ENCODE measurements at regions not wholly inside any gene's neighbourhood (a gene's known extent, or its start where the extent isn't known, plus 50 kb on each side); places are given as distances from the start of the nearest gene placed in this dataset.

- intact Hi-C loops (cut with micrococcal nuclease) = no loop called here
- DNase-seq (peak; percentile 30), ATAC-seq (no peak)
- Histone ChIP-seq H3K9ac (ENCODE audit: low read length) (no peak overlapping the region), H3K4me2 (ENCODE audit: low read length) (no peak overlapping the region), H2AFZ (ENCODE audit: low read length) (no peak overlapping the region), H3K36me3 (ENCODE audit: low read depth, low read length) (no peaks in the 10 kb centered on the region), H3K27me3 (ENCODE audit: low read length) (no peaks in the 10 kb centered on the region), H3K27ac (ENCODE audit: low read length) (no peak overlapping the region), H3F3A (ENCODE audit: low read length, unreplicated experiment) (no peaks in the 10 kb centered on the region), H4K20me1 (ENCODE audit: low read length) (no peaks in the 10 kb centered on the region), H3K4me1 (ENCODE audit: insufficient read depth, low read length) (peaks cover 4% of the 10 kb centered on the region), H3K9me2 (replicated peaks; ENCODE audit: low read length) (no peaks in the 10 kb centered on the region), H3K79me2 (ENCODE audit: low read length) (no peaks in the 10 kb centered on the region), H3K4me3 (ENCODE audit: low read length) (no peak overlapping the region), H3K9me3 (ENCODE audit: low read length) (no peaks in the 10 kb centered on the region)
- ChIA-PET CTCF (no interaction called here), POLR2A (ENCODE audit: unreplicated experiment) (no interaction called here)
- TF ChIP-seq, protein P1, sequence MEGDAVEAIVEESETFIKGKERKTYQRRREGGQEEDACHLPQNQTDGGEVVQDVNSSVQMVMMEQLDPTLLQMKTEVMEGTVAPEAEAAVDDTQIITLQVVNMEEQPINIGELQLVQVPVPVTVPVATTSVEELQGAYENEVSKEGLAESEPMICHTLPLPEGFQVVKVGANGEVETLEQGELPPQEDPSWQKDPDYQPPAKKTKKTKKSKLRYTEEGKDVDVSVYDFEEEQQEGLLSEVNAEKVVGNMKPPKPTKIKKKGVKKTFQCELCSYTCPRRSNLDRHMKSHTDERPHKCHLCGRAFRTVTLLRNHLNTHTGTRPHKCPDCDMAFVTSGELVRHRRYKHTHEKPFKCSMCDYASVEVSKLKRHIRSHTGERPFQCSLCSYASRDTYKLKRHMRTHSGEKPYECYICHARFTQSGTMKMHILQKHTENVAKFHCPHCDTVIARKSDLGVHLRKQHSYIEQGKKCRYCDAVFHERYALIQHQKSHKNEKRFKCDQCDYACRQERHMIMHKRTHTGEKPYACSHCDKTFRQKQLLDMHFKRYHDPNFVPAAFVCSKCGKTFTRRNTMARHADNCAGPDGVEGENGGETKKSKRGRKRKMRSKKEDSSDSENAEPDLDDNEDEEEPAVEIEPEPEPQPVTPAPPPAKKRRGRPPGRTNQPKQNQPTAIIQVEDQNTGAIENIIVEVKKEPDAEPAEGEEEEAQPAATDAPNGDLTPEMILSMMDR (conservative IDR thresholded peaks at IDR 0.05; ENCODE audit: low read depth, low read length) = no peak
- TF ChIP-seq EZH2 (IDR thresholded peaks at IDR 0.05; ENCODE audit: low read length, unreplicated experiment) (no peak), EZH2phosphoT487 (IDR thresholded peaks at IDR 0.05; ENCODE audit: borderline replicate concordance, low read length) (no peak)
- BruUV-seq (replicated peaks) = no TSS peak
These were observed 177.2 kb upstream of the INHBA start for GRCh38 chr7:41880107-41880506.

GRCh38 chr7:41879403-41879802, 176.5 kb upstream of the INHBA start:
- Histone ChIP-seq H2AFZ (ENCODE audit: low read length) (no peak overlapping the region), H3K27ac (ENCODE audit: low read length) (no peak overlapping the region), H3F3A (ENCODE audit: low read length, unreplicated experiment) (no peaks in the 10 kb centered on the region), H3K4me2 (ENCODE audit: low read length) (no peak overlapping the region), H3K36me3 (ENCODE audit: low read depth, low read length) (no peaks in the 10 kb centered on the region), H3K9me2 (replicated peaks; ENCODE audit: low read length) (no peaks in the 10 kb centered on the region), H3K79me2 (ENCODE audit: low read length) (no peaks in the 10 kb centered on the region), H3K9ac (ENCODE audit: low read length) (no peak overlapping the region), H3K27me3 (ENCODE audit: low read length) (no peaks in the 10 kb centered on the region), H3K9me3 (ENCODE audit: low read length) (no peaks in the 10 kb centered on the region), H4K20me1 (ENCODE audit: low read length) (no peaks in the 10 kb centered on the region), H3K4me3 (ENCODE audit: low read length) (no peak overlapping the region), H3K4me1 (ENCODE audit: insufficient read depth, low read length) (no peaks in the 10 kb centered on the region)
- no TSS peak for BruUV-seq (replicated peaks)
- intact Hi-C loops (cut with micrococcal nuclease) = no loop called here
- POLR2A ChIA-PET (ENCODE audit: unreplicated experiment) = interaction anchor here (0.6 kb wide), 1 partner anchor 1153 kb away, joined by 3 read pairs; no protein-coding TSS in a partner anchor
- no peak for TF ChIP-seq EZH2phosphoT487 (IDR thresholded peaks at IDR 0.05; ENCODE audit: borderline replicate concordance, low read length)
- CTCF ChIA-PET = no interaction called here
- ATAC-seq = no peak
- DNase-seq = no peak

DNA sequence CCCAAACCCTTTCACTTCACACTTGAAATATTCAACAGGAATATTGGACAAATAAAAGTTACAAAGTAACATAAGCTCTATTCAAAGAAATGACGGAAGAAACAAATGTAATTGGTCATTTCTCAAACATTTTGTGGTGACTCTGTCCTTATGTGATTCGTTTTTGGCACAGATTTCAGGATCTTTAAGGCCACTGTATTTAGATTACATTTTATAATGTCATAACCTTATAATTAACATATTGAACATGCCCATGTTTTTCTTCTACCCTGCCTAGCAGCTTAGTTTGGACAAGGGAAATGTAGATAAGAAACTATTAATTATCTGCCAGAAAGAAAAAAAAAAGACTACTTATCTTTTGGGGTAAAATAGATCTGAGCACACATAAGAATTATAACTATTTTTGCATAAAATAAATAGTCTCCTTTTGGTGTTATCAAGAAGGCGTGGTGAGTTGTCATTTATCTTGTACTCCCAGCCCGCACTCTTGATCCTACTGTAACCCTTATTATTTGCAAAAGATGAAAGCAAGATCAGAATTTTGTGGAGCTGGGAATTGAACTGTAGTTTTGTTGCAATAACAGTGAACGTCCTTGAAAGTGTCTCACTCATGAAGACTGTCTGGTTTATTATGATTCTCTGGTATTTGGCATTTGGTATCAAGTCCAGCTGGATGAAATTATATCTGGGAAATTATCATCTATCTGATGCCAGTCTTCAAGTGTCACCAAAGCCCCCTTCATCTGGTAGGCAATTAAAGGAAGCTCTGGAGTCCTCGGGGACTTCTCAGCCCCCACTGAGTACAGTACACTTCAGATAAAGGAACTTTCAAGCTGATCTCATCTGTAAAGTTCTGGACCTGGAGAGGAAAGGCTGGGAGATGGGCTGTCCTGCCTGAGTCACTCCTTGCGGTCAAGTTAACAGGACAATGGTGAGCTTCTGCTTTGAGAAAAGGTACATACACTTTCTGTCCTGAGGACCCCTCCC, 175.7 kb upstream of the INHBA start:
- POLR2A ChIA-PET (ENCODE audit: unreplicated experiment) = no interaction called here
- H3K9me2 ChIP-seq (replicated peaks; ENCODE audit: low read length) = no peaks in the 10 kb centered on the region
- intact Hi-C loops (cut with micrococcal nuclease) = no loop called here
- H3F3A ChIP-seq (ENCODE audit: low read length, unreplicated experiment) = no peaks in the 10 kb centered on the region
- H3K9me3 ChIP-seq (ENCODE audit: low read length) = no peaks in the 10 kb centered on the region
- ATAC-seq = no peak
- no peaks in the 10 kb centered on the region for H3K36me3 ChIP-seq (ENCODE audit: low read depth, low read length)
- no peak for DNase-seq
- no peak overlapping the region for H3K4me2 ChIP-seq (ENCODE audit: low read length)
- no peak overlapping the region for H2AFZ ChIP-seq (ENCODE audit: low read length)
- CTCF ChIA-PET = no interaction called here
- no peak overlapping the region for H3K9ac ChIP-seq (ENCODE audit: low read length)
- no peak for TF ChIP-seq EZH2phosphoT487 (IDR thresholded peaks at IDR 0.05; ENCODE audit: borderline replicate concordance, low read length)
- no peak for TF ChIP-seq EZH2 (IDR thresholded peaks at IDR 0.05; ENCODE audit: low read length, unreplicated experiment)
- TF ChIP-seq, protein P1 (conservative IDR thresholded peaks at IDR 0.05; ENCODE audit: low read depth, low read length) = no peak
- H3K4me3 ChIP-seq (ENCODE audit: low read length) = no peak overlapping the region
- H3K79me2 ChIP-seq (ENCODE audit: low read length) = no peaks in the 10 kb centered on the region
- BruUV-seq (replicated peaks) = no TSS peak
- no peaks in the 10 kb centered on the region for H3K27me3 ChIP-seq (ENCODE audit: low read length)
- H4K20me1 ChIP-seq (ENCODE audit: low read length) = no peaks in the 10 kb centered on the region
- H3K27ac ChIP-seq (ENCODE audit: low read length) = no peak overlapping the region
- H3K4me1 ChIP-seq (ENCODE audit: insufficient read depth, low read length) = no peaks in the 10 kb centered on the region
